Effector memory CD4-positive, alpha-beta T cell (primary cell): ENCODE measurements at regions not wholly inside any gene's neighbourhood (a gene's known extent, or its start where the extent isn't known, plus 50 kb on each side); places are given as distances from the start of the nearest gene placed in this dataset.

Experiments
- DNase-seq, 3 donors: peaks; one replicate each; pipeline ENCODE4 v3.0.0-alpha.2; 2020
- H3K27ac ChIP-seq: 2 replicates; pipeline ENCODE4 v1.7.0; 2013; ENCODE audit warnings: mild to moderate bottlenecking, low read length, moderate library complexity; ENCODE audit not compliant: insufficient read depth, poor library complexity, severe bottlenecking
- H3K27me3 ChIP-seq: replicated peaks from 2 replicates; pipeline ENCODE4 v1.7.0; 2013; ENCODE audit warnings: mild to moderate bottlenecking, low read length; ENCODE audit not compliant: insufficient read depth, control insufficient read depth, poor library complexity, severe bottlenecking
- H3K36me3 ChIP-seq: 2 replicates; pipeline ENCODE4 v1.7.0; 2013; ENCODE audit warnings: mild to moderate bottlenecking, low read length, moderate library complexity; ENCODE audit not compliant: control insufficient read depth, insufficient read depth
- H3K4me1 ChIP-seq: 2 replicates; pipeline ENCODE4 v1.7.0; 2013; ENCODE audit warnings: low read length, mild to moderate bottlenecking; ENCODE audit not compliant: control insufficient read depth, insufficient read depth, poor library complexity, severe bottlenecking
- H3K4me3 ChIP-seq: 2 replicates; pipeline ENCODE4 v1.7.0; 2013; ENCODE audit warnings: low read length, low read depth, mild to moderate bottlenecking; ENCODE audit not compliant: insufficient read depth, poor library complexity, severe bottlenecking
- H3K9me3 ChIP-seq: 2 replicates; pipeline ENCODE4 v1.7.0; 2013; ENCODE audit warnings: mild to moderate bottlenecking, low read length, moderate library complexity; ENCODE audit not compliant: control insufficient read depth

- no peak overlapping the region for H3K4me3 ChIP-seq
- DNase-seq: no peak
- peaks cover 30% of the 10 kb centered on the region for H3K4me1 ChIP-seq
- H3K9me3 ChIP-seq: no peaks in the 10 kb centered on the region
- H3K27ac ChIP-seq: no peak overlapping the region
- no peaks in the 10 kb centered on the region for H3K36me3 ChIP-seq
- H3K27me3 ChIP-seq: no peaks in the 10 kb centered on the region
Measured at GRCh38 chr15:70502529-70502928, 260.8 kb downstream of the UACA start.

- no peak overlapping the region for H3K27ac ChIP-seq
- DNase-seq: no peak
- H3K9me3 ChIP-seq: no peaks in the 10 kb centered on the region
- no peaks in the 10 kb centered on the region for H3K27me3 ChIP-seq
- H3K4me1 ChIP-seq: peaks cover 30% of the 10 kb centered on the region
- no peaks in the 10 kb centered on the region for H3K36me3 ChIP-seq
- no peak overlapping the region for H3K4me3 ChIP-seq
Measured at GRCh38 chr15:70501849-70502248, 261.5 kb downstream of the UACA start.

- no peak for DNase-seq
- Histone ChIP-seq H3K27me3 (no peaks in the 10 kb centered on the region), H3K4me1 (peaks cover 30% of the 10 kb centered on the region), H3K27ac (no peak overlapping the region), H3K4me3 (no peak overlapping the region), H3K9me3 (no peaks in the 10 kb centered on the region), H3K36me3 (no peaks in the 10 kb centered on the region)
Measured at GRCh38 chr15:70501121-70501727, 262.1 kb downstream of the UACA start.

- H3K4me1 ChIP-seq: peaks cover 25% of the 10 kb centered on the region
- H3K4me3 ChIP-seq: no peak overlapping the region
- H3K9me3 ChIP-seq: no peaks in the 10 kb centered on the region
- no peak for DNase-seq
- no peaks in the 10 kb centered on the region for H3K27me3 ChIP-seq
- no peak overlapping the region for H3K27ac ChIP-seq
- H3K36me3 ChIP-seq: no peaks in the 10 kb centered on the region
Measured at GRCh38 chr15:70499791-70500190, 263.6 kb downstream of the UACA start.

- Histone ChIP-seq H3K4me3 (no peak overlapping the region), H3K27ac (no peak overlapping the region), H3K9me3 (no peaks in the 10 kb centered on the region), H3K27me3 (no peaks in the 10 kb centered on the region), H3K36me3 (no peaks in the 10 kb centered on the region), H3K4me1 (peaks cover 15% of the 10 kb centered on the region)
- no peak for DNase-seq
Measured at GRCh38 chr15:70498096-70498626, 265.2 kb downstream of the UACA start.

- Histone ChIP-seq H3K4me1 (peaks cover 15% of the 10 kb centered on the region), H3K27me3 (no peaks in the 10 kb centered on the region)
- no peak for DNase-seq
Measured at GRCh38 chr15:70497661-70498060, 265.7 kb downstream of the UACA start.

GRCh38 chr15:70495991-70496599, 267.3 kb downstream of the UACA start:
- Histone ChIP-seq H3K36me3 (no peaks in the 10 kb centered on the region), H3K4me1 (peaks cover 26% of the 10 kb centered on the region), H3K27me3 (no peaks in the 10 kb centered on the region), H3K9me3 (no peaks in the 10 kb centered on the region), H3K4me3 (no peak overlapping the region), H3K27ac (no peak overlapping the region)
- DNase-seq: no peak

More at GRCh38 chr15:70497661-70498060, 265.7 kb downstream of the UACA start:
- Histone ChIP-seq H3K27ac (no peak overlapping the region), H3K9me3 (no peaks in the 10 kb centered on the region), H3K36me3 (no peaks in the 10 kb centered on the region), H3K4me3 (no peak overlapping the region)

GRCh38 chr15:70494852-70495571, 268.3 kb downstream of the UACA start:
- Histone ChIP-seq H3K4me3 (no peak overlapping the region), H3K27ac (no peak overlapping the region), H3K4me1 (peaks cover 35% of the 10 kb centered on the region)

GRCh38 chr15:70494517-70494851, 268.9 kb downstream of the UACA start:
- Histone ChIP-seq H3K27ac (no peak overlapping the region), H3K27me3 (peaks cover 2% of the 10 kb centered on the region), H3K4me1 (peaks cover 35% of the 10 kb centered on the region), H3K4me3 (no peak overlapping the region), H3K36me3 (no peaks in the 10 kb centered on the region), H3K9me3 (no peaks in the 10 kb centered on the region)
- no peak for DNase-seq

More at GRCh38 chr15:70494852-70495571, 268.3 kb downstream of the UACA start:
- H3K27me3 ChIP-seq: peaks cover 2% of the 10 kb centered on the region
- no peak for DNase-seq
- no peaks in the 10 kb centered on the region for H3K9me3 ChIP-seq
- no peaks in the 10 kb centered on the region for H3K36me3 ChIP-seq
